NT2/D1 (cell line): ENCODE measurements at regions not wholly inside any gene's neighbourhood (a gene's known extent, or its start where the extent isn't known, plus 50 kb on each side); places are given as distances from the start of the nearest gene placed in this dataset.
"Not testable (repeated sequence)": the region's sequence is repeated elsewhere in the genome, so short reads cannot be mapped to it uniquely, and the experiment has no call there.

Experiments
- DNase-seq: peaks from one replicate; pipeline ENCODE4 v3.0.0-alpha.2; 2011; ENCODE audit warnings: low read depth, low spot score
- H3K27me3 ChIP-seq: 2 replicates; pipeline ENCODE4 v1.6.0; 2011; ENCODE audit warnings: mild to moderate bottlenecking; ENCODE audit not compliant: insufficient read length, insufficient read depth
- H3K36me3 ChIP-seq: 2 replicates; pipeline ENCODE4 v1.6.1; 2011; ENCODE audit warnings: mild to moderate bottlenecking, low read length, mixed read lengths; ENCODE audit not compliant: insufficient read depth, insufficient read length
- H3K4me1 ChIP-seq: 2 replicates; pipeline ENCODE4 v1.5.1; 2011; ENCODE audit not compliant: insufficient read depth, insufficient read length
- H3K4me3 ChIP-seq: 2 replicates; pipeline ENCODE4 v1.5.1; 2011; ENCODE audit warnings: low read depth; ENCODE audit not compliant: insufficient read length
- H3K9ac ChIP-seq: 2 replicates; pipeline ENCODE4 v1.6.0; 2011; ENCODE audit warnings: low read depth; ENCODE audit not compliant: insufficient read length
- H3K9me3 ChIP-seq: 2 replicates; pipeline ENCODE4 v1.5.1; 2011; ENCODE audit warnings: mild to moderate bottlenecking, low read length; ENCODE audit not compliant: insufficient read depth
- SUZ12 ChIP-seq: IDR thresholded peaks from 2 replicates; pipeline ENCODE4 v1.6.1; 2011; ENCODE audit not compliant: insufficient read length, insufficient read depth; ENCODE audit errors: extremely low read depth
- YY1 ChIP-seq: IDR thresholded peaks from 2 replicates; pipeline ENCODE4 v1.6.1; 2011; ENCODE audit not compliant: insufficient read length, insufficient read depth
- ZNF274 ChIP-seq: IDR thresholded peaks from 2 replicates; pipeline ENCODE4 v1.6.1; 2011; ENCODE audit warnings: mild to moderate bottlenecking, low read depth, low read length

DNA sequence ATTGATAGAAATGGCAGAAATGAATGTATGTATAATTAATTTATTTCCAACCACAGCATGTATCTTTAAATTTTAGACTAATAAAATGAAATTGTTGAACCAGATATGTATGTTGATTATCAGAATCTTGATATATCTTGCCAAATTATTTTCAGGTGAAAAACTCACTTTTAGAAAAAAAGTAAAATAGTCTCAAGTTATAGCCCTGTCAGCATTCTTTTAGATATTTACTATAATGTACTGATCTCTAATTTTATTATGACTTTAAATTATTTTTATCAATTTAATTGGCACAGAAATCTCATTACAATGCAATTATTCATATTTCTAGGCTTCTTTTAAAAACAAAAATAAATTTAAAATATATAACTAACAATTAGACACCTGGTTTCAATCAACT is 1990.4 kb upstream of the CDH6 start:
- no peak for DNase-seq
- H3K4me3 ChIP-seq, result no peak overlapping the region
- TF ChIP-seq ZNF274, result no peak
- TF ChIP-seq SUZ12, result no peak
- TF ChIP-seq YY1, result no peak
- H3K9ac ChIP-seq, result no peak overlapping the region
- H3K27me3 ChIP-seq, result no peaks in the 10 kb centered on the region
- H3K4me1 ChIP-seq, result no peaks in the 10 kb centered on the region
- no peaks in the 10 kb centered on the region for H3K9me3 ChIP-seq
- no peaks in the 10 kb centered on the region for H3K36me3 ChIP-seq

DNA sequence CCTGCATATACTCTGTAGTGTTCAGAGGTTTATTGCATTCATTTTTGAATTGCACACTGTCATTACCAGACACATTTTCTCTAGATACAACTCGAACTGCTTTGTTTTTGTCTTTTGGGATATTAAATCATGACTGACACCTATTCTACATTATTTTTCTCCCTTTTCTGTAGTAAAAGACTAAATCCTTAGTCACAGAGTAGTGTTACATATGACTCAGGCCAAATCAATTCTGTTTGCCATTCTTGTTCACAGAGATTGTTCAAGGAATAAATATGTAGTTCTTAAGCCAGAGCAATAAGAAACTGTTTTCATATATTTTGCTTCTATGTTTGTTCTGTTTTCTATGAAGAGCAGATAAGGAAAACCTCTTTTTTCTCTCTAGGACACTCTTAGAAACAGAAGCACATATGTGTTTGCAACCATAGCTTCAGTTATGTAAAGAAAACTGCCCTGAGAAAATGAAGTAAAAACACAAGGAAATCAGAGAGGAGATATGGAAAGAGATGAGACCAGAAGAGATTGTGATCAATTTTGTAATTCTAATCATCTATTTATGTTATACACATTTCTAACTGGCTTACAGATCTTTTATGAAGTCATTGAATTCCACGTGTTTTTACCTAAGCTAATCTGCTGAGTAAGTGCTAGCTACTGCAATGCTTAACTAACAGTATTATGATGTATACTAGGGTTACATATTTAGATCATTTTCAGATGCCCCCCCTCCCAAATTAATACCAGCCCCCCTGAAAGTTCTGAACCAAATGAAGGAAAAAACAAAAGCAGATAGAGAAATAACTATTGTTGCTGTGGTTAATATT is 1995.6 kb upstream of the CDH6 start:
- no peak for DNase-seq

DNA sequence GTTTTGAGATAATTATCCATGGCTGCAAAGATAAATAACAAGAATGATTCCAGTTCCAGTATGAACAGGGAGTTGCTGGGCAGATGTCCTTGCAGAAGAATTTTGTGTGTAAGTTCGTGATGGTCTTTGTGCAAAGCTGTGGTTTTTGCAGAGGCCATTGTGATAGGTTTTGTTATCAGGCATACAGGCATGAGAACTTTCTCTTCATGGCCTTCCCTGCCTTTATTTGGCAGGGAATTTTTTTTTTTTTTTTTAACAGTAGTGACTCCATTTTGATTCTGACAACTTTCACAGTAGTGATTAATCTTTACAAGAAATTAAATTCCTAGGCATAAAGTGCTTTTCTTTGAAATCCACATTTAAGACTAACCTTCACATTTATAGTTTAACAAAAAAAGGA is 1999.5 kb upstream of the CDH6 start:
- no peaks in the 10 kb centered on the region for H3K9me3 ChIP-seq
- no peaks in the 10 kb centered on the region for H3K27me3 ChIP-seq
- no peaks in the 10 kb centered on the region for H3K4me1 ChIP-seq
- H3K36me3 ChIP-seq, result no peaks in the 10 kb centered on the region
- TF ChIP-seq ZNF274, result no peak
- TF ChIP-seq YY1, result no peak
- TF ChIP-seq SUZ12, result no peak
- no peak overlapping the region for H3K4me3 ChIP-seq
- DNase-seq, result no peak
- no peak overlapping the region for H3K9ac ChIP-seq

More for the DNA sequence above, 1995.6 kb upstream of the CDH6 start:
- no peaks in the 10 kb centered on the region for H3K27me3 ChIP-seq
- H3K9me3 ChIP-seq, result no peaks in the 10 kb centered on the region
- H3K4me1 ChIP-seq, result no peaks in the 10 kb centered on the region
- H3K36me3 ChIP-seq, result no peaks in the 10 kb centered on the region
- no peak for TF ChIP-seq ZNF274
- no peak for TF ChIP-seq SUZ12
- TF ChIP-seq YY1, result no peak
- no peak overlapping the region for H3K4me3 ChIP-seq
- H3K9ac ChIP-seq, result no peak overlapping the region

DNA sequence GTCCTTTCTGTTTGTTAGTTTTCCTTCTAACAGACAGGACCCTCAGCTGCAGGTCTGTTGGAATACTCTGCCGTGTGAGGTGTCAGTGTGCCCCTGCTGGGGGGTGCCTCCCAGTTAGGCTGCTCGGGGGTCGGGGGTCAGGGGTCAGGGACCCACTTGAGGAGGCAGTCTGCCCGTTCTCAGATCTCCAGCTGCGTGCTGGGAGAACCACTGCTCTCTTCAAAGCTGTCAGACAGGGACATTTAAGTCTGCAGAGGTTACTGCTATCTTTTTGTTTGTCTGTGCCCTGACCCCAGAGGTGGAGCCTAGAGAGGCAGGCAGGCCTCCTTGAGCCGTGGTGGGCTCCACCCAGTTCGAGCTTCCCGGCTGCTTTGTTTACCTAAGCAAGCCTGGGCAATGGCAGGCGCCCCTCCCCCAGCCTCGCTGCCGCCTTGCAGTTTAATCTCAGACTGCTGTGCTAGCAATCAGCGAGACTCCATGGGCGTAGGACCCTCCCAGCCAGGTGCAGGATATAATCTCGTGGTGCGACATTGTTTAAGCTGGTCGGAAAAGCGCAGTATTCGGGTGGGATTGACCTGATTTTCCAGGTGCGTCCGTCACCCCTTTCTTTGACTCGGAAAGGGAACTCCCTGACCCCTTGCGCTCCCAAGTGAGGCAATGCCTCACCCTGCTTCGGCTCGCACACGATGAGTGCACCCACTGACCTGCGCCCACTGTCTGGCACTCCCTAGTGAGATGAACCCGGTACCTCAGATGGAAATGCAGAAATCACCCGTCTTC is 2002.0 kb upstream of the CDH6 start:
- H3K9me3 ChIP-seq, H3K9ac ChIP-seq, H3K4me1 ChIP-seq, DNase-seq, H3K36me3 ChIP-seq, H3K27me3 ChIP-seq: not testable (repeated sequence)
- peak overlapping the region; percentile 8 for H3K4me3 ChIP-seq

DNA sequence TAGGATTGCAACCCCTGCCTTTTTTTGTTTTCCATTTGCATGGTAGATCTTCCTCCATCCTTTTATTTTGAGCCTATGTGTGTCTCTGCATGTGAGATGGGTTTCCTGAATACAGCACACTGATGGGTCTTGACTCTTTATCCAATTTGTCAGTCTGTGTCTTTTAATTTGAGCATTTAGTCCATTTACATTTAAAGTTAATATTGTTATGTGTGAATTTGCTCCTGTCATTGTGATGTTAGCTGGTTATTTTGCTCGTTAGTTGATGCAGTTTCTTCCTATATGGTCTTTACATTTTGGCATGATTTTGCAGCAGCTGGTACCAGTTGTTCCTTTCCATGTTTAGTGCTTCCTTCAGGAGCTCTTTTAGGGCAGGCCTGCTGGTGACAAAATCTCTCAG is 2003.1 kb upstream of the CDH6 start:
- H3K27me3 ChIP-seq, H3K4me3 ChIP-seq, H3K36me3 ChIP-seq, DNase-seq, H3K4me1 ChIP-seq, H3K9me3 ChIP-seq, H3K9ac ChIP-seq: not testable (repeated sequence)

DNA sequence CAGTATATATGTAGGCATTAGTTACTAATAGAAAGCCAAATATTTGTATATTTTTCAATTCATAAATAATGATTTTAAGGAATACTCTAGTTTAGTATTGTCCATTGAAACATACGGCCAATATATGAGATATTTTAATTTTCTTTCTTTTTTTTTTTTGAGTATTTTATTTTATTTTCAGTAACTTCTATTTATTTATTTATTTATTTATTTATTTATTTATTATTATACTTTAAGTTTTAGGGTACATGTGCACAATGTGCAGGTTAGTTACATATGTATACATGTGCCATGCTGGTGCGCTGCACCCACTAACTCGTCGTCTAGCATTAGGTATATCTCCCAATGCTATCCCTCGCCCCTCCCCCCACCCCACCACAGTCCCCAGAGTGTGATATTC is 2007.1 kb upstream of the CDH6 start:
- not testable (repeated sequence) for H3K9ac ChIP-seq, H3K9me3 ChIP-seq, H3K4me3 ChIP-seq, H3K36me3 ChIP-seq, H3K4me1 ChIP-seq, H3K27me3 ChIP-seq, DNase-seq

DNA sequence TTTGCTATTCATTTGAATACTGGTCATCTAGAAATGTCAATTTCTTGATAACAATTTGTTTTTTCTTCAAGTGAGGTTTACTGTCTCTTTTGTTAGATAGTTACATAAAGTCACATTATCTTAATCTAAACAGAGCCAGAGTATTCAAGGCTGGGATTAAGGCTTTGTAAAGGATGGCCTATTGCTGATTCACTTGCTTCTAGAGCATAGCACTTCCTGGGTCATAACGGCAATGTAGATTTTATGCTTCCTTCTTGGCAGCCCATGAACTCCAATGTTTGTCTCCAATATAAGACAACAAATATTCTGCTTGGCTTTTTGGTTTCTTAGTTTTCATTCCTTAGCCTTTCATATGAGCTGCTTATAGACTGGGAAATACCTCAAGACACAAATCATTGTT is 2007.9 kb upstream of the CDH6 start:
- TF ChIP-seq YY1 (no peak), ZNF274 (no peak), SUZ12 (no peak)
- Histone ChIP-seq H3K9me3 (no peaks in the 10 kb centered on the region), H3K36me3 (no peaks in the 10 kb centered on the region), H3K27me3 (no peaks in the 10 kb centered on the region), H3K4me3 (no peak overlapping the region), H3K9ac (no peak overlapping the region), H3K4me1 (no peaks in the 10 kb centered on the region)
- DNase-seq, result no peak

DNA sequence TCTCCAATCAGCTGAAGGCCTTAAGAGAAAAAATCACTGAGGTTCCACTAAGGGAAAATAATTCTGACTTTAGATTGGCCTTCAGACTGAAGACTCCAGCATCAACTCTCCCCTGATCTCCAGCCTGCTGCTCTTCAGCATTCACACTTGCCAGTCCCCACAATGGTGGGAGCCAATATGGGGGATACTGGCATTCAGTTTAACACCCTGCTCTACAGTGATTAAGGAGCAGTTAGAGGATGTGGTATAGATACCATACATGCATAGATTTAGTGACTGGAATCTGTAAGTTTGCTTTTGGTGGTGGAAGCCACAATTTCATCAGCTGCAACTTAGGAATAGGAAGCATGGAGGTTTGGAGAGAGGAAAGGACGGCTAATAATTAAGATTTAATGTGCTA is 2017.7 kb upstream of the CDH6 start:
- no peaks in the 10 kb centered on the region for H3K4me1 ChIP-seq
- no peaks in the 10 kb centered on the region for H3K36me3 ChIP-seq
- H3K9ac ChIP-seq, result no peak overlapping the region
- no peak overlapping the region for H3K4me3 ChIP-seq
- TF ChIP-seq ZNF274 (no peak), YY1 (no peak), SUZ12 (no peak)
- no peak for DNase-seq
- H3K27me3 ChIP-seq, result no peaks in the 10 kb centered on the region
- H3K9me3 ChIP-seq, result no peaks in the 10 kb centered on the region
